ENCODE measurements at regions not wholly inside any gene's neighbourhood (a gene's known extent, or its start where the extent isn't known, plus 50 kb on each side); places are given as distances from the start of the nearest gene placed in this dataset.

GRCh38 chr7:133180717-133181116 lies 72.2 kb upstream of the EXOC4 start:
- Histone ChIP-seq H3K4me1 (ENCODE audit: control insufficient read depth, extremely low read depth, insufficient read depth, low read length) (no peaks in the 10 kb centered on the region), H2AFZ (ENCODE audit: low read length) (no peak overlapping the region), H3K4me3 (replicated peaks in 1 of 4; ENCODE audit: control extremely low read depth in 1 of 4, insufficient read depth in 1 of 4, low read depth in 3 of 4, low read length in 4 of 4) (no peak overlapping the region), H3K4me2 (ENCODE audit: extremely low read depth, insufficient read depth, low read length) (no peak overlapping the region), H3K9me3 (ENCODE audit: control insufficient read depth, insufficient read depth, low read depth, low read length) (no peaks in the 10 kb centered on the region), H3K27me3 (ENCODE audit: control insufficient read depth, insufficient read depth, low read length) (no peaks in the 10 kb centered on the region), H4K20me1 (ENCODE audit: control insufficient read depth, extremely low read depth, insufficient read depth, low read length) (no peaks in the 10 kb centered on the region), H3K36me3 (ENCODE audit: control insufficient read depth, insufficient read depth, low read length) (no peaks in the 10 kb centered on the region), H3K79me2 (ENCODE audit: control insufficient read depth, insufficient read depth, low read length) (no peaks in the 10 kb centered on the region), H3K9ac (ENCODE audit: insufficient read depth, low read length) (no peak overlapping the region), H3K27ac (ENCODE audit: insufficient read depth, low read length) (no peak overlapping the region)
- TF ChIP-seq EZH2 (IDR thresholded peaks at IDR 0.05; ENCODE audit: low read length, missing control alignments) = no peak
- TF ChIP-seq, protein P1, sequence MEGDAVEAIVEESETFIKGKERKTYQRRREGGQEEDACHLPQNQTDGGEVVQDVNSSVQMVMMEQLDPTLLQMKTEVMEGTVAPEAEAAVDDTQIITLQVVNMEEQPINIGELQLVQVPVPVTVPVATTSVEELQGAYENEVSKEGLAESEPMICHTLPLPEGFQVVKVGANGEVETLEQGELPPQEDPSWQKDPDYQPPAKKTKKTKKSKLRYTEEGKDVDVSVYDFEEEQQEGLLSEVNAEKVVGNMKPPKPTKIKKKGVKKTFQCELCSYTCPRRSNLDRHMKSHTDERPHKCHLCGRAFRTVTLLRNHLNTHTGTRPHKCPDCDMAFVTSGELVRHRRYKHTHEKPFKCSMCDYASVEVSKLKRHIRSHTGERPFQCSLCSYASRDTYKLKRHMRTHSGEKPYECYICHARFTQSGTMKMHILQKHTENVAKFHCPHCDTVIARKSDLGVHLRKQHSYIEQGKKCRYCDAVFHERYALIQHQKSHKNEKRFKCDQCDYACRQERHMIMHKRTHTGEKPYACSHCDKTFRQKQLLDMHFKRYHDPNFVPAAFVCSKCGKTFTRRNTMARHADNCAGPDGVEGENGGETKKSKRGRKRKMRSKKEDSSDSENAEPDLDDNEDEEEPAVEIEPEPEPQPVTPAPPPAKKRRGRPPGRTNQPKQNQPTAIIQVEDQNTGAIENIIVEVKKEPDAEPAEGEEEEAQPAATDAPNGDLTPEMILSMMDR (conservative IDR thresholded peaks at IDR 0.05 in 1 of 2, IDR thresholded peaks at IDR 0.05 in 1 of 2; ENCODE audit: low read depth in 1 of 2, low read length in 2 of 2) = no peak
- no peak for DNase-seq (ENCODE audit: low read depth in 2 of 2)

DNA sequence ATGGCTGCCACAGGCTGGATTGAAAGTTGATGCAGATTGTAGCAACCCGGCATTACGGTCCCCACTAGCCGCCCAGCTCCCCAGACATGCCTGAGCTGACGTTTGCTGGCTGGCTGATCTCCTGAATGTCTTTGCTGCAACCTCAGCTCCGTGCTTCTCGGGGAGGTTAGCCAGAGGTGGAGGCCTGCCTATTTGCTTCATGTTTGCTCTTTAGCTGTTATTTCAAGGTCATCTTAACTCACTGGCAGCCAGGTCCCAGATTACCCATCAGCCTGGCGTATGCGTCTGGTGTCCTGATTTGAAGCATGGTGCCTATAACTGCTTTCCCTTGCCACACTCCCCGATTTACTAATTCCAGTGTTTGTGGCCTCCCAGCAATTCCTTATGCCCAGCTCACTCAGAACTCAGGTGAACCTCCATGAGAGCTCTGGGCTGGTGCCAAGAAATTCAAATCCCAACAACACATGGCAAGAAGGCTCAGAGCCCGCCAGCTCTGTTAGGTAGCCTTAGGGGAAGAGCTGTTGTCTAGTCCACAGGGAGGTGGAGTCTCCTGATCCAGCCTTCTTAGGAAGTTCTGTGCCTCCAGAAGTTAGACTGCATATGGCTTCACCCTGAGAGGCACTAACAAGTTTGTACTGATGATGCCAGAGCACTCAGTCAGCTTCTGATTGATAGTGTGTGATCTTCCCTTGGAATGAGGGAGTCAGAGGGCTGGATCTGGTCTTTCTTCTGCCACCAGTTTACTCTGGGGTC lies 69.7 kb upstream of the EXOC4 start:
- H3K27me3 ChIP-seq (ENCODE audit: control insufficient read depth, insufficient read depth, low read length) = no peaks in the 10 kb centered on the region
- no peaks in the 10 kb centered on the region for H3K36me3 ChIP-seq (ENCODE audit: control insufficient read depth, insufficient read depth, low read length)
- H3K9ac ChIP-seq (ENCODE audit: insufficient read depth, low read length) = no peak overlapping the region
- no peak for DNase-seq (ENCODE audit: low read depth in 2 of 2)
- no peaks in the 10 kb centered on the region for H3K4me1 ChIP-seq (ENCODE audit: control insufficient read depth, extremely low read depth, insufficient read depth, low read length)
- H3K9me3 ChIP-seq (ENCODE audit: control insufficient read depth, insufficient read depth, low read depth, low read length) = no peaks in the 10 kb centered on the region
- H3K4me2 ChIP-seq (ENCODE audit: extremely low read depth, insufficient read depth, low read length) = no peak overlapping the region
- no peaks in the 10 kb centered on the region for H3K79me2 ChIP-seq (ENCODE audit: control insufficient read depth, insufficient read depth, low read length)
- H4K20me1 ChIP-seq (ENCODE audit: control insufficient read depth, extremely low read depth, insufficient read depth, low read length) = no peaks in the 10 kb centered on the region
- no peak for TF ChIP-seq EZH2 (IDR thresholded peaks at IDR 0.05; ENCODE audit: low read length, missing control alignments)
- TF ChIP-seq, protein P1 (conservative IDR thresholded peaks at IDR 0.05 in 1 of 2, IDR thresholded peaks at IDR 0.05 in 1 of 2; ENCODE audit: low read depth in 1 of 2, low read length in 2 of 2) = no peak
- H3K4me3 ChIP-seq (replicated peaks in 1 of 4; ENCODE audit: control extremely low read depth in 1 of 4, insufficient read depth in 1 of 4, low read depth in 3 of 4, low read length in 4 of 4) = no peak overlapping the region
- H3K27ac ChIP-seq (ENCODE audit: insufficient read depth, low read length) = no peak overlapping the region
- H2AFZ ChIP-seq (ENCODE audit: low read length) = no peak overlapping the region

- TF ChIP-seq, protein P1 (conservative IDR thresholded peaks at IDR 0.05 in 1 of 2, IDR thresholded peaks at IDR 0.05 in 1 of 2; ENCODE audit: low read depth in 1 of 2, low read length in 2 of 2) = no peak
- no peak for TF ChIP-seq EZH2 (IDR thresholded peaks at IDR 0.05; ENCODE audit: low read length, missing control alignments)
- Histone ChIP-seq H3K9me3 (ENCODE audit: control insufficient read depth, insufficient read depth, low read depth, low read length) (no peaks in the 10 kb centered on the region), H2AFZ (ENCODE audit: low read length) (no peak overlapping the region), H3K36me3 (ENCODE audit: control insufficient read depth, insufficient read depth, low read length) (no peaks in the 10 kb centered on the region), H3K4me1 (ENCODE audit: control insufficient read depth, extremely low read depth, insufficient read depth, low read length) (no peaks in the 10 kb centered on the region), H3K4me2 (ENCODE audit: extremely low read depth, insufficient read depth, low read length) (no peak overlapping the region), H3K27me3 (ENCODE audit: control insufficient read depth, insufficient read depth, low read length) (no peaks in the 10 kb centered on the region), H3K9ac (ENCODE audit: insufficient read depth, low read length) (no peak overlapping the region), H3K27ac (ENCODE audit: insufficient read depth, low read length) (no peak overlapping the region), H4K20me1 (ENCODE audit: control insufficient read depth, extremely low read depth, insufficient read depth, low read length) (no peaks in the 10 kb centered on the region), H3K4me3 (replicated peaks in 1 of 4; ENCODE audit: control extremely low read depth in 1 of 4, insufficient read depth in 1 of 4, low read depth in 3 of 4, low read length in 4 of 4) (no peak overlapping the region), H3K79me2 (ENCODE audit: control insufficient read depth, insufficient read depth, low read length) (no peaks in the 10 kb centered on the region)
- no peak for DNase-seq (ENCODE audit: low read depth in 2 of 2)
These were observed 68.9 kb upstream of the EXOC4 start for GRCh38 chr7:133183969-133184368.

Measured in fibroblast of lung (primary cell).